Fibroblast of lung (primary cell): ENCODE measurements at regions not wholly inside any gene's neighbourhood (a gene's known extent, or its start where the extent isn't known, plus 50 kb on each side); places are given as distances from the start of the nearest gene placed in this dataset.

Source experiments
- CTCF ChIP-seq, 2 donors: IDR thresholded peaks in 1 of 2; conservative IDR thresholded peaks in 1 of 2; 1 replicate in 1 of 2; 2 replicates in 1 of 2; pipeline ENCODE4 v1.5.1; 2011 to 2012; ENCODE audit warnings: low read length in 2 of 2, control low read depth in 1 of 2, inconsistent platforms in 1 of 2, low read depth in 1 of 2, mild to moderate bottlenecking in 1 of 2
- EZH2 ChIP-seq: IDR thresholded peaks from 2 replicates; pipeline ENCODE4 v1.5.1; 2012; ENCODE audit warnings: low read length, control low read depth, mild to moderate bottlenecking; ENCODE audit errors: missing control alignments

- TF ChIP-seq CTCF (conservative IDR thresholded peaks at IDR 0.05 in 1 of 2, IDR thresholded peaks at IDR 0.05 in 1 of 2; ENCODE audit: low read depth in 1 of 2, low read length in 2 of 2) = no peak
- no peak for TF ChIP-seq EZH2
These were observed 137.2 kb upstream of the ADGRB3 start for GRCh38 chr6:68497927-68498326.
